HG02973 (cell line): ENCODE measurements at regions not wholly inside any gene's neighbourhood (a gene's known extent, or its start where the extent isn't known, plus 50 kb on each side); places are given as distances from the start of the nearest gene placed in this dataset.
A peak's percentile ranks its signal among the peaks of the same experiment; 100 is the strongest.

Experiments
- ATAC-seq: cut with Tn5 transposase; IDR thresholded peaks from one replicate; pipeline ENCODE4 v1.9.1; 2021; ENCODE audit warnings: moderate library complexity; ENCODE audit not compliant: unreplicated experiment

- ATAC-seq = no peak
Observed at GRCh38 chr11:128046213-128046612, 541.1 kb downstream of the ETS1 start.

- no peak for ATAC-seq
Observed at GRCh38 chr11:128045094-128045725, 542.1 kb downstream of the ETS1 start.

GRCh38 chr11:128042290-128042751 lies 545.0 kb downstream of the ETS1 start:
- no peak for ATAC-seq

GRCh38 chr11:128040603-128041002 lies 546.8 kb downstream of the ETS1 start:
- no peak for ATAC-seq

GRCh38 chr11:128039140-128040021 lies 548.0 kb downstream of the ETS1 start:
- peak; percentile 90 for ATAC-seq

GRCh38 chr11:128036556-128037093 lies 550.7 kb downstream of the ETS1 start:
- ATAC-seq = no peak

GRCh38 chr11:128036006-128036405 lies 551.4 kb downstream of the ETS1 start:
- ATAC-seq = no peak

GRCh38 chr11:128031538-128032134 lies 555.7 kb downstream of the ETS1 start:
- peak; percentile 89 for ATAC-seq

GRCh38 chr11:128029219-128029722 lies 558.1 kb downstream of the ETS1 start:
- no peak for ATAC-seq

- no peak for ATAC-seq
Observed at GRCh38 chr11:128026596-128026995, 560.8 kb downstream of the ETS1 start.

GRCh38 chr11:128022761-128023160 lies 564.6 kb downstream of the ETS1 start:
- ATAC-seq = no peak

GRCh38 chr11:128022007-128022368 lies 565.4 kb downstream of the ETS1 start:
- no peak for ATAC-seq

GRCh38 chr11:128021349-128022006 lies 565.9 kb downstream of the ETS1 start:
- no peak for ATAC-seq

- no peak for ATAC-seq
Observed at GRCh38 chr11:128018692-128019091, 568.7 kb downstream of the ETS1 start.

GRCh38 chr11:128005562-128005961 lies 581.8 kb downstream of the ETS1 start:
- ATAC-seq = no peak

GRCh38 chr11:127998421-127998820 lies 588.9 kb downstream of the ETS1 start:
- no peak for ATAC-seq

- ATAC-seq = no peak
Observed at GRCh38 chr11:127997594-127997993, 589.8 kb downstream of the ETS1 start.

- no peak for ATAC-seq
Observed at GRCh38 chr11:127996825-127997224, 590.5 kb downstream of the ETS1 start.

GRCh38 chr11:127995921-127996320 lies 591.4 kb downstream of the ETS1 start:
- ATAC-seq = no peak

GRCh38 chr11:127994736-127995135 lies 592.6 kb downstream of the ETS1 start:
- ATAC-seq = no peak

GRCh38 chr11:127993788-127994187 lies 593.6 kb downstream of the ETS1 start:
- no peak for ATAC-seq
